K562 (cell line): ENCODE measurements at regions not wholly inside any gene's neighbourhood (a gene's known extent, or its start where the extent isn't known, plus 50 kb on each side); places are given as distances from the start of the nearest gene placed in this dataset.

ENCODE experiments used
- ATAC-seq: fragments of 200-7000 bp; cut with Tn5 transposase; 3 replicates; pipeline ENCODE4 v1.9.1; 2020; ENCODE audit warnings: moderate library complexity
- BruUV-seq: library from RNA; stranded (reverse); fragments of 400-500 nt; replicated peaks from 2 replicates; lab custom pipeline; 2021; lab: Mats Ljungman, UMichigan
- CTCF ChIA-PET: fragments of 300-600 bp; formaldehyde crosslinking; extraction: SDS; loops from one replicate; lab custom pipeline; 2021; ENCODE audit warnings: low intra/inter-chr PET ratio; lab: Yijun Ruan, JAX
- POLR2A ChIA-PET: fragments of 300-600, 350-650 bp; sonication (Branson Sonifier 250); formaldehyde crosslinking; extraction: SDS; loops from one replicate; lab custom pipeline; 2021; ENCODE audit warnings: antibody characterized with exemption, inconsistent platforms; lab: Yijun Ruan, JAX
- DNase-seq, 4 experiments: peaks; one replicate each; pipeline versions ENCODE4 v3.0.0 to v3.0.0-alpha.2; 2011 to 2018; ENCODE audit warnings: low spot score in 3 of 4, mixed read lengths in 3 of 4; ENCODE audit errors: extremely low read depth in 1 of 4
- FAIRE-seq: peaks from 2 replicates; lab custom pipeline; 2011; peaks lifted over from hg19 to GRCh38; lab: Jason Lieb, UNC
- H2AFZ ChIP-seq: 2 replicates; pipeline ENCODE4 v1.6.0; 2011; ENCODE audit warnings: low read depth, low read length, control low read depth, inconsistent platforms
- H3K27ac ChIP-seq: fragments of 200-600 bp; 3 replicates; pipeline ENCODE4 v1.8.0; 2011; ENCODE audit warnings: low read depth, mild to moderate bottlenecking, control low read depth, inconsistent platforms, low read length, moderate library complexity, mixed read lengths; ENCODE audit errors: extremely low read depth
- H3K27me3 ChIP-seq, 2 experiments: fragments of 300-600 bp in 1 of 2; 2 replicates in 1 of 2; 3 replicates in 1 of 2; pipeline versions ENCODE4 v1.6.0 to v1.8.0; 2011; ENCODE audit warnings: inconsistent platforms in 2 of 2, low read length in 2 of 2, mild to moderate bottlenecking in 1 of 2, mixed read lengths in 1 of 2, moderate library complexity in 1 of 2; ENCODE audit not compliant: control insufficient read depth in 2 of 2, insufficient read depth in 2 of 2
- H3K36me3 ChIP-seq: fragments of 300-600 bp; 3 replicates; pipeline ENCODE4 v1.8.0; 2011; ENCODE audit warnings: mild to moderate bottlenecking, low read length, inconsistent platforms; ENCODE audit not compliant: control insufficient read depth, insufficient read depth
- H3K4me1 ChIP-seq, 2 experiments: fragments of 200-600 bp in 1 of 2; replicated peaks in 1 of 2; 2 replicates in 1 of 2; 3 replicates in 1 of 2; pipeline versions ENCODE4 v1.5.1 to v1.8.0; 2011; ENCODE audit warnings: inconsistent platforms in 2 of 2, low read length in 2 of 2, mild to moderate bottlenecking in 1 of 2, mixed read lengths in 1 of 2, moderate library complexity in 1 of 2; ENCODE audit not compliant: control insufficient read depth in 2 of 2, insufficient read depth in 2 of 2
- H3K4me2 ChIP-seq: 2 replicates; pipeline ENCODE4 v1.6.1; 2011; ENCODE audit warnings: low read length, control low read depth, inconsistent platforms, mixed read lengths; ENCODE audit not compliant: insufficient read depth
- H3K4me3 ChIP-seq: fragments of 200-600 bp; sonication (generic), shearing (Covaris generic); 2 replicates; pipeline ENCODE4 v1.5.1; 2016; ENCODE audit warnings: control low read depth, inconsistent platforms
- H3K79me2 ChIP-seq: fragments of 200-600 bp; 3 replicates; pipeline ENCODE4 v1.8.0; 2011; ENCODE audit warnings: low read length, inconsistent platforms; ENCODE audit not compliant: control insufficient read depth, insufficient read depth
- H3K9ac ChIP-seq, 2 experiments: 2 replicates each; pipeline versions ENCODE4 v1.6.0 to v1.6.1; 2011; ENCODE audit warnings: low read depth in 2 of 2, low read length in 2 of 2, control low read depth in 1 of 2, inconsistent platforms in 1 of 2, mild to moderate bottlenecking in 1 of 2, mixed read lengths in 1 of 2; ENCODE audit not compliant: insufficient read depth in 1 of 2
- H3K9me1 ChIP-seq: one replicate; pipeline ENCODE4 v1.6.0; 2011; ENCODE audit warnings: inconsistent platforms, mild to moderate bottlenecking, low read length, moderate library complexity; ENCODE audit not compliant: control insufficient read depth, insufficient read depth
- H3K9me3 ChIP-seq: replicated peaks from 2 replicates; pipeline ENCODE4 v1.5.1; 2011; ENCODE audit warnings: low read depth, low read length, inconsistent platforms; ENCODE audit not compliant: control insufficient read depth, insufficient read depth
- H4K20me1 ChIP-seq: replicated peaks from 2 replicates; pipeline ENCODE4 v1.6.1; 2011; ENCODE audit warnings: low read length, inconsistent platforms, mixed read lengths; ENCODE audit not compliant: control insufficient read depth, insufficient read depth
- ELF4 ChIP-seq: fragments of 450-650 bp; formaldehyde crosslinking; IDR thresholded peaks from 2 replicates; pipeline ENCODE4 v1.4.0; 2022; ENCODE audit warnings: missing genetic modification characterization
- FOSL1 ChIP-seq: fragments of 200-800 bp; sonication (Bioruptor generic); conservative IDR thresholded peaks from 2 replicates; pipeline ENCODE4 v1.6.1; 2016; ENCODE audit warnings: missing genetic modification characterization, missing compliant biosample characterization
- NBN ChIP-seq: fragments of 450-650 bp; IDR thresholded peaks from 2 replicates; pipeline ENCODE4 v1.6.1; 2016; ENCODE audit warnings: low read depth, mild to moderate bottlenecking
- SIX5 ChIP-seq, 2 experiments: IDR thresholded peaks; 2 replicates each; pipeline ENCODE4 v1.6.1; 2011; ENCODE audit warnings: low read length in 2 of 2, borderline replicate concordance in 1 of 2, low read depth in 1 of 2, mild to moderate bottlenecking in 1 of 2, moderate library complexity in 1 of 2; ENCODE audit not compliant: insufficient read depth in 1 of 2
- XRCC4 ChIP-seq: IDR thresholded peaks from one replicate; pipeline ENCODE4 v1.6.1; 2011; ENCODE audit not compliant: insufficient read depth, insufficient read length; ENCODE audit errors: extremely low read depth
- ZNF133 ChIP-seq: fragments of 250-450 bp; sonication (Bioruptor Pico); IDR thresholded peaks from 2 replicates; pipeline ENCODE4 v1.4.0; 2020; ENCODE audit warnings: mild to moderate bottlenecking
- ZNF3 ChIP-seq: fragments of 250-450 bp; sonication (Bioruptor Pico); IDR thresholded peaks from 2 replicates; pipeline ENCODE4 v1.5.0; 2021; ENCODE audit warnings: mild to moderate bottlenecking, moderate library complexity
- ZNF436 ChIP-seq: fragments of 250-450, 450-650 bp; sonication (Bioruptor Pico); formaldehyde crosslinking; IDR thresholded peaks from 2 replicates; pipeline ENCODE4 v1.7.0; 2020; ENCODE audit warnings: mild to moderate bottlenecking
- WGBS: fragments of 100-300 bp; shearing (Covaris generic); methylation state at CpG from one replicate; pipeline ENCODE4 v1.1.6; 2016; ENCODE audit warnings: low coverage, mixed read lengths; ENCODE audit not compliant: insufficient coverage; ENCODE audit errors: missing lambda C conversion rate; 5-methylcytosine and 5-hydroxymethylcytosine counted together
- in situ Hi-C: fragments of 300-500 bp; cut with MboI; formaldehyde crosslinking; loops from 4 replicates; pipeline ENCODE4 v1.15.0; 2018; ENCODE audit warnings: inconsistent platforms, mixed read lengths
- intact Hi-C: fragments of 100-400 bp; cut with micrococcal nuclease; formaldehyde crosslinking; loops from 2 replicates; pipeline ENCODE4 v1.14.2; 2022
- TF ChIP-seq, protein P1 (sequence below): sonication (generic); formaldehyde crosslinking; IDR thresholded peaks from 2 replicates; pipeline ENCODE4 v1.8.0; 2022; ENCODE audit warnings: missing genetic modification reagents, mild to moderate bottlenecking, moderate library complexity, borderline replicate concordance

- intact Hi-C loops: no loop called here
- no peak overlapping the region for H3K27ac ChIP-seq
- WGBS: 36% methylated on average over 3 of the region's 4 CpGs
- no peak overlapping the region for H3K4me3 ChIP-seq
- CTCF ChIA-PET: no interaction called here
- no peaks in the 10 kb centered on the region for H3K79me2 ChIP-seq
- TF ChIP-seq ZNF436 (CRISPR knock-in tag) (no peak), XRCC4 (no peak), NBN (no peak), FOSL1 (tag) (peak; percentile 58), SIX5 (IDR thresholded peaks at IDR 0.05; ENCODE audit: borderline replicate concordance in 1 of 2, insufficient read depth in 1 of 2, low read depth in 1 of 2, low read length in 2 of 2) (no peak)
- TF ChIP-seq, all 486 proteins: peak for 1
- ATAC-seq (no peak), DNase-seq (no peak), FAIRE-seq (no peak)
- H2AFZ ChIP-seq: no peak overlapping the region; the same call in 1 of the 2 replicates
- no peak overlapping the region for H3K4me2 ChIP-seq
- no peaks in the 10 kb centered on the region for H3K27me3 ChIP-seq
- H3K36me3 ChIP-seq: no peaks in the 10 kb centered on the region
- no TSS peak for BruUV-seq
- POLR2A ChIA-PET: interaction anchor here (0.8 kb wide), 1 partner anchor 67 kb away, joined by 3 read pairs; no protein-coding TSS in a partner anchor
- H3K9me3 ChIP-seq: no peaks in the 10 kb centered on the region
- H3K4me1 ChIP-seq: peaks cover 4 to 27% of the 10 kb centered on the region in 2 experiments; a peak in 4 of 5 replicates
- no peak overlapping the region for H3K9ac ChIP-seq
- in situ Hi-C loops: no loop called here
- H3K9me1 ChIP-seq: no peaks in the 10 kb centered on the region
- no peaks in the 10 kb centered on the region for H4K20me1 ChIP-seq
These were observed 191.5 kb upstream of the BTG1 start for GRCh38 chr12:92337128-92337527.

GRCh38 chr12:92336641-92337040 lies 191.0 kb upstream of the BTG1 start:
- Histone ChIP-seq H3K4me2 (no peak overlapping the region), H3K9ac (no peak overlapping the region), H3K36me3 (no peaks in the 10 kb centered on the region), H3K79me2 (no peaks in the 10 kb centered on the region), H3K4me3 (no peak overlapping the region), H2AFZ (no peak overlapping the region), H3K4me1 (peaks cover 4 to 22% of the 10 kb centered on the region in 2 experiments; a peak in 4 of 5 replicates), H3K9me1 (no peaks in the 10 kb centered on the region), H3K9me3 (no peaks in the 10 kb centered on the region), H4K20me1 (no peaks in the 10 kb centered on the region), H3K27ac (no peak overlapping the region), H3K27me3 (no peaks in the 10 kb centered on the region)
- DNase-seq: no peak
- FAIRE-seq: no peak
- 31% methylated on average over 2 of the region's 2 CpGs for WGBS
- no peak for ATAC-seq
- intact Hi-C loops: no loop called here
- CTCF ChIA-PET: no interaction called here
- in situ Hi-C loops: no loop called here
- BruUV-seq: no TSS peak
- POLR2A ChIA-PET: no interaction called here
- TF ChIP-seq ELF4 (CRISPR knock-in tag) (no peak), ZNF133 (CRISPR knock-in tag) (no peak), ZNF3 (no peak)
- TF ChIP-seq, protein P1, sequence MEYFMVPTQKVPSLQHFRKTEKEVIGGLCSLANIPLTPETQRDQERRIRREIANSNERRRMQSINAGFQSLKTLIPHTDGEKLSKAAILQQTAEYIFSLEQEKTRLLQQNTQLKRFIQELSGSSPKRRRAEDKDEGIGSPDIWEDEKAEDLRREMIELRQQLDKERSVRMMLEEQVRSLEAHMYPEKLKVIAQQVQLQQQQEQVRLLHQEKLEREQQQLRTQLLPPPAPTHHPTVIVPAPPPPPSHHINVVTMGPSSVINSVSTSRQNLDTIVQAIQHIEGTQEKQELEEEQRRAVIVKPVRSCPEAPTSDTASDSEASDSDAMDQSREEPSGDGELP (CRISPR knock-in tag): no peak
